K562 (cell line): ENCODE measurements at regions not wholly inside any gene's neighbourhood (a gene's known extent, or its start where the extent isn't known, plus 50 kb on each side); places are given as distances from the start of the nearest gene placed in this dataset.
"Not testable (repeated sequence)": the region's sequence is repeated elsewhere in the genome, so short reads cannot be mapped to it uniquely, and the experiment has no call there.

ENCODE experiments used
- ATAC-seq: fragments of 200-7000 bp; cut with Tn5 transposase; 3 replicates; pipeline ENCODE4 v1.9.1; 2020; ENCODE audit warnings: moderate library complexity
- BruUV-seq: library from RNA; stranded (reverse); fragments of 400-500 nt; replicated peaks from 2 replicates; lab custom pipeline; 2021; lab: Mats Ljungman, UMichigan
- CTCF ChIA-PET: fragments of 300-600 bp; formaldehyde crosslinking; extraction: SDS; loops from one replicate; lab custom pipeline; 2021; ENCODE audit warnings: low intra/inter-chr PET ratio; lab: Yijun Ruan, JAX
- POLR2A ChIA-PET: fragments of 300-600, 350-650 bp; sonication (Branson Sonifier 250); formaldehyde crosslinking; extraction: SDS; loops from one replicate; lab custom pipeline; 2021; ENCODE audit warnings: antibody characterized with exemption, inconsistent platforms; lab: Yijun Ruan, JAX
- DNase-seq, 4 experiments: peaks; one replicate each; pipeline versions ENCODE4 v3.0.0 to v3.0.0-alpha.2; 2011 to 2018; ENCODE audit warnings: low spot score in 3 of 4, mixed read lengths in 3 of 4; ENCODE audit errors: extremely low read depth in 1 of 4
- FAIRE-seq: peaks from 2 replicates; lab custom pipeline; 2011; peaks lifted over from hg19 to GRCh38; lab: Jason Lieb, UNC
- H2AFZ ChIP-seq: 2 replicates; pipeline ENCODE4 v1.6.0; 2011; ENCODE audit warnings: low read depth, low read length, control low read depth, inconsistent platforms
- H3K27ac ChIP-seq: fragments of 200-600 bp; 3 replicates; pipeline ENCODE4 v1.8.0; 2011; ENCODE audit warnings: low read depth, mild to moderate bottlenecking, control low read depth, inconsistent platforms, low read length, moderate library complexity, mixed read lengths; ENCODE audit errors: extremely low read depth
- H3K27me3 ChIP-seq, 2 experiments: fragments of 300-600 bp in 1 of 2; 2 replicates in 1 of 2; 3 replicates in 1 of 2; pipeline versions ENCODE4 v1.6.0 to v1.8.0; 2011; ENCODE audit warnings: inconsistent platforms in 2 of 2, low read length in 2 of 2, mild to moderate bottlenecking in 1 of 2, mixed read lengths in 1 of 2, moderate library complexity in 1 of 2; ENCODE audit not compliant: control insufficient read depth in 2 of 2, insufficient read depth in 2 of 2
- H3K36me3 ChIP-seq: fragments of 300-600 bp; 3 replicates; pipeline ENCODE4 v1.8.0; 2011; ENCODE audit warnings: mild to moderate bottlenecking, low read length, inconsistent platforms; ENCODE audit not compliant: control insufficient read depth, insufficient read depth
- H3K4me1 ChIP-seq, 2 experiments: fragments of 200-600 bp in 1 of 2; replicated peaks in 1 of 2; 2 replicates in 1 of 2; 3 replicates in 1 of 2; pipeline versions ENCODE4 v1.5.1 to v1.8.0; 2011; ENCODE audit warnings: inconsistent platforms in 2 of 2, low read length in 2 of 2, mild to moderate bottlenecking in 1 of 2, mixed read lengths in 1 of 2, moderate library complexity in 1 of 2; ENCODE audit not compliant: control insufficient read depth in 2 of 2, insufficient read depth in 2 of 2
- H3K4me2 ChIP-seq: 2 replicates; pipeline ENCODE4 v1.6.1; 2011; ENCODE audit warnings: low read length, control low read depth, inconsistent platforms, mixed read lengths; ENCODE audit not compliant: insufficient read depth
- H3K4me3 ChIP-seq: fragments of 200-600 bp; sonication (generic), shearing (Covaris generic); 2 replicates; pipeline ENCODE4 v1.5.1; 2016; ENCODE audit warnings: control low read depth, inconsistent platforms
- H3K79me2 ChIP-seq: fragments of 200-600 bp; 3 replicates; pipeline ENCODE4 v1.8.0; 2011; ENCODE audit warnings: low read length, inconsistent platforms; ENCODE audit not compliant: control insufficient read depth, insufficient read depth
- H3K9ac ChIP-seq, 2 experiments: 2 replicates each; pipeline versions ENCODE4 v1.6.0 to v1.6.1; 2011; ENCODE audit warnings: low read depth in 2 of 2, low read length in 2 of 2, control low read depth in 1 of 2, inconsistent platforms in 1 of 2, mild to moderate bottlenecking in 1 of 2, mixed read lengths in 1 of 2; ENCODE audit not compliant: insufficient read depth in 1 of 2
- H3K9me1 ChIP-seq: one replicate; pipeline ENCODE4 v1.6.0; 2011; ENCODE audit warnings: inconsistent platforms, mild to moderate bottlenecking, low read length, moderate library complexity; ENCODE audit not compliant: control insufficient read depth, insufficient read depth
- H3K9me3 ChIP-seq: replicated peaks from 2 replicates; pipeline ENCODE4 v1.5.1; 2011; ENCODE audit warnings: low read depth, low read length, inconsistent platforms; ENCODE audit not compliant: control insufficient read depth, insufficient read depth
- H4K20me1 ChIP-seq: replicated peaks from 2 replicates; pipeline ENCODE4 v1.6.1; 2011; ENCODE audit warnings: low read length, inconsistent platforms, mixed read lengths; ENCODE audit not compliant: control insufficient read depth, insufficient read depth
- BHLHE40 ChIP-seq: IDR thresholded peaks from 2 replicates; pipeline ENCODE4 v1.6.1; 2011; ENCODE audit warnings: low read length, improper control_type of control experiment
- CHCHD3 ChIP-seq: fragments of 250-450 bp; sonication (Bioruptor Pico); IDR thresholded peaks from 2 replicates; pipeline ENCODE4 v2.1.2; 2022; ENCODE audit warnings: mild to moderate bottlenecking
- CXXC5 ChIP-seq: fragments of 250-450 bp; sonication (Bioruptor Pico); IDR thresholded peaks from 2 replicates; pipeline ENCODE4 v1.8.0; 2022; ENCODE audit warnings: inconsistent platforms, mild to moderate bottlenecking, moderate library complexity
- HOXB6 ChIP-seq: fragments of 250-450 bp; sonication (Bioruptor Pico); IDR thresholded peaks from 2 replicates; pipeline ENCODE4 v1.5.1; 2022; ENCODE audit warnings: mild to moderate bottlenecking, borderline replicate concordance
- PTTG1 ChIP-seq: fragments of 450-650 bp; IDR thresholded peaks from 2 replicates; pipeline ENCODE4 v1.6.1; 2016; ENCODE audit warnings: low read depth, mild to moderate bottlenecking, missing genetic modification characterization, missing compliant biosample characterization
- ZSCAN29 ChIP-seq: fragments of 450-650 bp; IDR thresholded peaks from 2 replicates; pipeline ENCODE4 v1.6.1; 2017
- WGBS: fragments of 100-300 bp; shearing (Covaris generic); methylation state at CpG from one replicate; pipeline ENCODE4 v1.1.6; 2016; ENCODE audit warnings: low coverage, mixed read lengths; ENCODE audit not compliant: insufficient coverage; ENCODE audit errors: missing lambda C conversion rate; 5-methylcytosine and 5-hydroxymethylcytosine counted together
- in situ Hi-C: fragments of 300-500 bp; cut with MboI; formaldehyde crosslinking; loops from 4 replicates; pipeline ENCODE4 v1.15.0; 2018; ENCODE audit warnings: inconsistent platforms, mixed read lengths
- intact Hi-C: fragments of 100-400 bp; cut with micrococcal nuclease; formaldehyde crosslinking; loops from 2 replicates; pipeline ENCODE4 v1.14.2; 2022
- TF ChIP-seq, protein P1 (sequence below): fragments of 450-650 bp; IDR thresholded peaks from 2 replicates; pipeline ENCODE4 v1.6.1; 2016
- TF ChIP-seq, protein P2 (sequence below), 2 experiments: IDR thresholded peaks in 1 of 2; conservative IDR thresholded peaks in 1 of 2; 2 replicates each; pipeline ENCODE4 v1.6.1; 2016; ENCODE audit warnings: low read depth in 2 of 2, mild to moderate bottlenecking in 1 of 2, missing compliant biosample characterization in 1 of 2, missing genetic modification characterization in 1 of 2, moderate library complexity in 1 of 2
- TF ChIP-seq, protein P3 (sequence below), 2 experiments: IDR thresholded peaks; 2 replicates each; pipeline ENCODE4 v1.6.1; 2011; ENCODE audit warnings: borderline replicate concordance in 1 of 2, control low read depth in 1 of 2, low read depth in 1 of 2, low read length in 1 of 2, mild to moderate bottlenecking in 1 of 2, mixed read lengths in 1 of 2, moderate library complexity in 1 of 2; ENCODE audit not compliant: insufficient read depth in 1 of 2, insufficient read length in 1 of 2, poor library complexity in 1 of 2, severe bottlenecking in 1 of 2; ENCODE audit errors: extremely low read depth in 1 of 2

DNA sequence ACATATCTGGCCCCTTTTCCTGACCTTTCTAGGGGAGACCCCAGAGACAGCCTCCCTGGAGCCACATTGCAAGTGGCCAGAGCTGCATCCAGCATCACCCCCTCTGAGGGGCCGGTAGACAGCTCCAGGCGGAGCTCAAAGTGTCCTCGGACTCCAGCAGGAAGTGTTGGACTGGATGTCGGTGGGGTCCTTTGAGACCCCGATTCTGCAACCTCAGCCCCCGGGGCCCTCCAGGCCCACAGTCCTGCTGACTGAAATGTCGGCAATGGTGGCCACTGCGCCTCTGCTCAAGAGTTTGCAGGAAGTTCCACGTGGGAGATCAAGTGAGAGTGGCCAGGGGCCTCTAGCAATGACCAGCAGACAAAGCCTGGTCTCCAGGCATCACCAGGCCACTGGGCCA is 115.9 kb upstream of the FOXD4L5 start:
- Histone ChIP-seq H3K27me3 (no peaks in the 10 kb centered on the region), H3K9me3 (no peaks in the 10 kb centered on the region)

DNA sequence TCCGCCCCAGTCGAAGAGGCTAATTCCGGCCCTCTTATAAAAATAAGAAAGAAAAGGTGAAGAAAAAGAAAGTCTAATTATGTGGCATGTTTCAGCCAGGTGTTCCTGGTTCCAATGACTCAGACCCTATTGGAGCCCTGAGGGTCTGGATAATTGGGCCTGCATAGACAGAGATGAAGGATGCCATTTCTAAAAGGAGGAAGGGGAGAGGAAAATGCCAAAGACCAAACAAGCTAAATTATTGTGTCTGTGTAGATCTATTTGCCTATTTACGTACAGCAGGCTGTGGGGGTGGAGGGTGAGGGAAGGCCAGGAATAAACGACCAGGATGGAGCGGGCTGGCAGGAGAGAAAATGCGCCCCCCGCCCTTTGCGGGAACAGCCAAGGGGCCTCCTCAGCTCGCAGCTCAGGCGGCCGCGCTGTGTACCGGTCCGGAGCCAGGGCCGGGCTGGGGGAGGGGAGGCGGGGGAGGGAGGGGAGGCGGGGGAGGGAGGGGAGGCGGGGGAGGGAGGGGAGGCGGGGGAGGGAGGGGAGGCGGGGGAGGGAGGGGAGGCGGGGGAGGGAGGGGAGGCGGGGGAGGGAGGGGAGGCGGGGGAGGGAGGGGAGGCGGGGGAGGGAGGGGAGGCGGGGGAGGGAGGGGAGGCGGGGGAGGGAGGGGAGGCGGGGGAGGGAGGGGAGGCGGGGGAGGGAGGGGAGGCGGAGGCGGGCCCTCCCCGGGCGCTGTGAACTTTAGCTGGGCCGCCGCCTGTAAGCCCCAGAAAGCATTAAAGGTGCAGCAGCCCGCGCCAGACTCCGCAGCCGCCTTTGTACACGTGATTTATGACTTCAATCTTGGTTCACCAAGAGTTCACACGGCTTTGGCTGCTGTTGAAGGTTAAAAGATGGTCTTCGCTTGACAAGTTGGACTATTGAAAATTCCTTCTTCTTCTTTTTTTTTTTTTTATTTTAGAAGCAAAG is 113.0 kb upstream of the FOXD4L5 start:
- H3K36me3 ChIP-seq, H3K4me1 ChIP-seq, H3K9me1 ChIP-seq, intact Hi-C loops, H3K27ac ChIP-seq, BruUV-seq, FAIRE-seq, H4K20me1 ChIP-seq, CTCF ChIA-PET, H3K4me2 ChIP-seq, H3K4me3 ChIP-seq, H3K9me3 ChIP-seq, H3K79me2 ChIP-seq, H3K9ac ChIP-seq, in situ Hi-C loops, POLR2A ChIA-PET, H3K27me3 ChIP-seq: not testable (repeated sequence)
- peak overlapping the region; percentile 24; the same call in 1 of the 2 replicates for H2AFZ ChIP-seq
- DNase-seq (peak; percentile 33 to 84 (median 42)), ATAC-seq (peak; percentile 74)
- WGBS: 3% methylated on average over 6 of the region's 42 CpGs
- TF ChIP-seq, protein P1, sequence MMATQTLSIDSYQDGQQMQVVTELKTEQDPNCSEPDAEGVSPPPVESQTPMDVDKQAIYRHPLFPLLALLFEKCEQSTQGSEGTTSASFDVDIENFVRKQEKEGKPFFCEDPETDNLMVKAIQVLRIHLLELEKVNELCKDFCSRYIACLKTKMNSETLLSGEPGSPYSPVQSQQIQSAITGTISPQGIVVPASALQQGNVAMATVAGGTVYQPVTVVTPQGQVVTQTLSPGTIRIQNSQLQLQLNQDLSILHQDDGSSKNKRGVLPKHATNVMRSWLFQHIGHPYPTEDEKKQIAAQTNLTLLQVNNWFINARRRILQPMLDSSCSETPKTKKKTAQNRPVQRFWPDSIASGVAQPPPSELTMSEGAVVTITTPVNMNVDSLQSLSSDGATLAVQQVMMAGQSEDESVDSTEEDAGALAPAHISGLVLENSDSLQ: peak; percentile 69
- TF ChIP-seq, protein P2, sequence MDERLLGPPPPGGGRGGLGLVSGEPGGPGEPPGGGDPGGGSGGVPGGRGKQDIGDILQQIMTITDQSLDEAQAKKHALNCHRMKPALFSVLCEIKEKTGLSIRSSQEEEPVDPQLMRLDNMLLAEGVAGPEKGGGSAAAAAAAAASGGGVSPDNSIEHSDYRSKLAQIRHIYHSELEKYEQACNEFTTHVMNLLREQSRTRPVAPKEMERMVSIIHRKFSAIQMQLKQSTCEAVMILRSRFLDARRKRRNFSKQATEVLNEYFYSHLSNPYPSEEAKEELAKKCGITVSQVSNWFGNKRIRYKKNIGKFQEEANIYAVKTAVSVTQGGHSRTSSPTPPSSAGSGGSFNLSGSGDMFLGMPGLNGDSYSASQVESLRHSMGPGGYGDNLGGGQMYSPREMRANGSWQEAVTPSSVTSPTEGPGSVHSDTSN (CRISPR knock-in tag; IDR thresholded peaks at IDR 0.05; ENCODE audit: low read depth): not testable (repeated sequence)
- TF ChIP-seq, protein P2 (tag; conservative IDR thresholded peaks at IDR 0.05; ENCODE audit: low read depth): peak; percentile 52
- TF ChIP-seq, protein P3, sequence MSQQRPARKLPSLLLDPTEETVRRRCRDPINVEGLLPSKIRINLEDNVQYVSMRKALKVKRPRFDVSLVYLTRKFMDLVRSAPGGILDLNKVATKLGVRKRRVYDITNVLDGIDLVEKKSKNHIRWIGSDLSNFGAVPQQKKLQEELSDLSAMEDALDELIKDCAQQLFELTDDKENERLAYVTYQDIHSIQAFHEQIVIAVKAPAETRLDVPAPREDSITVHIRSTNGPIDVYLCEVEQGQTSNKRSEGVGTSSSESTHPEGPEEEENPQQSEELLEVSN (IDR thresholded peaks at IDR 0.05; ENCODE audit: borderline replicate concordance in 1 of 2, extremely low read depth in 1 of 2, insufficient read depth in 1 of 2, insufficient read length in 1 of 2, low read depth in 1 of 2, low read length in 1 of 2, poor library complexity in 1 of 2, severe bottlenecking in 1 of 2): peak in 1 of 2 experiments; percentile 48
- peak; percentile 34; the same call in 1 of the 2 replicates for TF ChIP-seq BHLHE40

More for the DNA sequence above, 115.9 kb upstream of the FOXD4L5 start:
- H4K20me1 ChIP-seq: no peaks in the 10 kb centered on the region
- H3K9me1 ChIP-seq: no peaks in the 10 kb centered on the region
- peaks cover 7 to 9% of the 10 kb centered on the region in 2 experiments; a peak in 4 of 5 replicates for H3K4me1 ChIP-seq
- no peaks in the 10 kb centered on the region for H3K79me2 ChIP-seq
- no peak overlapping the region for H2AFZ ChIP-seq
- ATAC-seq (no peak), FAIRE-seq (no peak), DNase-seq (no peak)
- POLR2A ChIA-PET: interaction anchor here (0.6 kb wide), 1 partner anchor 9 kb away, joined by 4 read pairs; no protein-coding TSS in a partner anchor
- in situ Hi-C loops: no loop called here
- no TSS peak for BruUV-seq
- H3K36me3 ChIP-seq: no peaks in the 10 kb centered on the region
- no peak overlapping the region; a peak in 1 of 4 replicates for H3K9ac ChIP-seq
- H3K4me2 ChIP-seq: no peak overlapping the region
- no peak overlapping the region for H3K4me3 ChIP-seq
- TF ChIP-seq CHCHD3 (CRISPR knock-in tag) (no peak), CXXC5 (CRISPR knock-in tag) (no peak), ZSCAN29 (no peak), HOXB6 (no peak), PTTG1 (tag) (no peak)
- 74% methylated on average over 5 of the region's 9 CpGs for WGBS
- intact Hi-C loops: no loop called here
- H3K27ac ChIP-seq: no peak overlapping the region
- CTCF ChIA-PET: no interaction called here
